Prostate gland (tissue), 2 donors: ENCODE measurements at regions not wholly inside any gene's neighbourhood (a gene's known extent, or its start where the extent isn't known, plus 50 kb on each side); places are given as distances from the start of the nearest gene placed in this dataset.

Experiments used
- DNase-seq: peaks from one replicate; pipeline ENCODE4 v3.0.0-alpha.2; 2019; ENCODE audit warnings: low spot score
- H3K27ac ChIP-seq, 2 donors: fragments of 200-600 bp; sonication (generic); 2 replicates each; pipeline ENCODE4 v1.5.1; 2017 to 2019
- H3K27me3 ChIP-seq: fragments of 200-600 bp; sonication (generic); replicated peaks from 2 replicates; pipeline ENCODE4 v1.5.1; 2019; ENCODE audit not compliant: insufficient read depth
- H3K36me3 ChIP-seq, 2 donors: fragments of 200-600 bp; sonication (generic); 1 replicate in 1 of 2; 2 replicates in 1 of 2; pipeline versions ENCODE4 v1.5.1 to v1.8.1; 2017 to 2019
- H3K4me1 ChIP-seq: fragments of 200-600 bp; sonication (generic); replicated peaks from 2 replicates; pipeline ENCODE4 v1.5.1; 2019
- H3K4me3 ChIP-seq, 2 donors: fragments of 200-600 bp; sonication (generic); 2 replicates each; pipeline ENCODE4 v1.5.1; 2017 to 2019
- H3K9me3 ChIP-seq: fragments of 200-600 bp; sonication (generic); 2 replicates; pipeline ENCODE4 v1.5.1; 2017
- POLR2A ChIP-seq: fragments of 450-650 bp; IDR thresholded peaks from one replicate; pipeline ENCODE4 v1.6.1; 2016; ENCODE audit warnings: antibody characterized with exemption, mild to moderate bottlenecking
- POLR2AphosphoS5 ChIP-seq: sonication (generic); formaldehyde crosslinking; IDR thresholded peaks from one replicate; pipeline ENCODE4 v1.6.1; 2017; ENCODE audit warnings: antibody characterized with exemption
- WGBS: methylation state at CpG from one replicate; pipeline ENCODE4 v1.1.5; 2018; 5-methylcytosine and 5-hydroxymethylcytosine counted together
- intact Hi-C: fragments of 100-400 bp; cut with DNase I; formaldehyde crosslinking; loops from one replicate; pipeline ENCODE4 v1.14.2; 2022
- TF ChIP-seq, protein P1 (sequence below), 4 experiments: fragments of 200-600 bp in 2 of 4; fragments of 450-650 bp in 2 of 4; sonication (generic) in 2 of 4; IDR thresholded peaks; 1 replicate in 3 of 4; 2 replicates in 1 of 4; pipeline ENCODE4 v1.5.1; 2016 to 2019; ENCODE audit warnings: antibody characterized with exemption in 4 of 4, mild to moderate bottlenecking in 2 of 4, moderate library complexity in 2 of 4

DNA sequence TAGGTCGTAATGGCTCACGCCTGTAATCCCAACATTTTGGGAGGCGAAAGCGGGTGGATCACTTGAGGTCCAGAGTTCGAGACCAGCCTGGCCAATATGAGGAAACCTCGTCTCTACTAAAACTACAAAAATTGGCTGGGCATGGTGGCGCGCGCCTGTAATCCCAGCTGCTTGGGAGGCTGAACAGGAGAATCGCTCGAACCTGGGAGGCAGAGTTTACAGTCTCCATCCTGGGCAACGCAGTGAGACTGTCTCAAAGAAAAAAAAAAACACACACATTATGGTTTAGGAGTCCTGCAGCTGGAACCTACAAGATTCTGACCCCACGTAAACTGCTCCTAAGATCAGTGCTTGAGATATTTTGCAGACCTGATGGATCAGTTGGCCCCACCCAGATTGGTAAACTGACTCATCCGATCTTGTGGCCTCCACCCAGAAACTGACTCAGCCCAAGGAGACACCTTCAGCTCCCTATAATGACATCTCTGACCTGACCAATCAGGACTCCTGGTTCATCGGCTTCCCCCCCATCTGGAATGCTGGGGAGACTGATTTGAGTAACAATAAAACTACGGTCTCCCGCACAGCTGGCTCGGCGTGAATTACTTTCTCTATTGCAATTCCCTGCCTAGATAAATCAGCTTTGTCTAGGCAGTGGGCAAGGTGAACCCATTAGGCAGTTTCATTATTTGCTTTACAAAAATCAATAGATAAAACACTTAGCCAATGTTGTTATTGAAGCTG is 96.2 kb upstream of the BTN3A2 start:
- TF ChIP-seq POLR2AphosphoS5 (no peak), POLR2A (no peak)
- TF ChIP-seq, protein P1, sequence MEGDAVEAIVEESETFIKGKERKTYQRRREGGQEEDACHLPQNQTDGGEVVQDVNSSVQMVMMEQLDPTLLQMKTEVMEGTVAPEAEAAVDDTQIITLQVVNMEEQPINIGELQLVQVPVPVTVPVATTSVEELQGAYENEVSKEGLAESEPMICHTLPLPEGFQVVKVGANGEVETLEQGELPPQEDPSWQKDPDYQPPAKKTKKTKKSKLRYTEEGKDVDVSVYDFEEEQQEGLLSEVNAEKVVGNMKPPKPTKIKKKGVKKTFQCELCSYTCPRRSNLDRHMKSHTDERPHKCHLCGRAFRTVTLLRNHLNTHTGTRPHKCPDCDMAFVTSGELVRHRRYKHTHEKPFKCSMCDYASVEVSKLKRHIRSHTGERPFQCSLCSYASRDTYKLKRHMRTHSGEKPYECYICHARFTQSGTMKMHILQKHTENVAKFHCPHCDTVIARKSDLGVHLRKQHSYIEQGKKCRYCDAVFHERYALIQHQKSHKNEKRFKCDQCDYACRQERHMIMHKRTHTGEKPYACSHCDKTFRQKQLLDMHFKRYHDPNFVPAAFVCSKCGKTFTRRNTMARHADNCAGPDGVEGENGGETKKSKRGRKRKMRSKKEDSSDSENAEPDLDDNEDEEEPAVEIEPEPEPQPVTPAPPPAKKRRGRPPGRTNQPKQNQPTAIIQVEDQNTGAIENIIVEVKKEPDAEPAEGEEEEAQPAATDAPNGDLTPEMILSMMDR (IDR thresholded peaks at IDR 0.05): no peak
- 72% methylated on average over 19 of the region's 19 CpGs for WGBS
- Histone ChIP-seq H3K4me1 (no peaks in the 10 kb centered on the region), H3K27me3 (no peaks in the 10 kb centered on the region), H3K36me3 (no peaks in the 10 kb centered on the region), H3K4me3 (no peak overlapping the region), H3K27ac (no peak overlapping the region), H3K9me3 (no peaks in the 10 kb centered on the region)
- intact Hi-C loops: no loop called here
- no peak for DNase-seq

DNA sequence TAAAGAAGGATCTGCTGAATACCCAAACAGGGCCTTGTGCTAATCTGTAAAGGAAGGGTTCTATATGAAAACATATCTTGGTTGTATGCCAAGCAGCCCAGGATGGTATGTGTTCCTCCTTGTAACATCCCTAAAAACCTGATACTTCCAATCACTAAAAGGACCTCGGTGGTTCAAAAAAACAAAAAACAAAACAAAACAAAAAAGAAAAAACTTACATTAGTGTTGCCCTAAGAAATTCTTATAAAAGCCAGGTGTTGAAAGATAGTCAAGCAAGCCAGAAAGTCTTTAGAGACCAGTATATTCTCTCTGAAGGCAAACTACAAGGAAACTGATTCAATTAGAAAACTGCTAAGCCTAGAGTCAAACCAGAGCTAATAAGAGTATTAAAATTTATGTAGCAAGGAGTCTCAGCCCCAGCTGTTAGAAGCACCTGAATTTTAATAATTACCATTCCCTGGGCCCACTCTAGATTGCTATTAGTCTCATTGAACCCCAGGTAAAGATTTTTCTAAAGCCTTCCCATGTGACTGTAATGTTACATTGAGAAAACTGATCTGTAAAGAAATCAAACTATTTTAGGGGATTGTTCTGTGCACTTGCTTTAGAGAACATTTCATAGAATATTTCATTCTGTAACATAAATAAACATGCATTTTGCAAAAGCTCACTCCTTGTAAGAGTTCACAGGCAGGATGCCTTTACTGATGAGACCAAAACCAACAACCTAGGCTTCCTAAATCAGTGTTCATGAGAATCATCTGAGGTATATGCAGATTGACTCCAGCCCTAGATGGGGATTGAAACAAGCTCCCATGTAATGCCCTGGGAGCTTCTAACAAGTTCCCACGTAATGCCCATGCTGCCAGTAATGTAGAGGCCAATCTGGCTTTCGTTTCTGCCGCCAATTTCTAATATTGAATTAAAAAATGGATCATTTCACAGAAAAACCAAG is 95.2 kb upstream of the BTN3A2 start:
- TF ChIP-seq POLR2A: no peak
- Histone ChIP-seq H3K4me3 (no peak overlapping the region), H3K27ac (no peak overlapping the region), H3K9me3 (no peaks in the 10 kb centered on the region), H3K27me3 (no peaks in the 10 kb centered on the region), H3K36me3 (no peaks in the 10 kb centered on the region), H3K4me1 (no peaks in the 10 kb centered on the region)
- intact Hi-C loops: loop anchor here (5.0 kb wide), 1 partner anchor 48 kb away; no protein-coding TSS in a partner anchor
- DNase-seq: no peak
- 24% methylated on average over 4 of the region's 4 CpGs for WGBS

DNA sequence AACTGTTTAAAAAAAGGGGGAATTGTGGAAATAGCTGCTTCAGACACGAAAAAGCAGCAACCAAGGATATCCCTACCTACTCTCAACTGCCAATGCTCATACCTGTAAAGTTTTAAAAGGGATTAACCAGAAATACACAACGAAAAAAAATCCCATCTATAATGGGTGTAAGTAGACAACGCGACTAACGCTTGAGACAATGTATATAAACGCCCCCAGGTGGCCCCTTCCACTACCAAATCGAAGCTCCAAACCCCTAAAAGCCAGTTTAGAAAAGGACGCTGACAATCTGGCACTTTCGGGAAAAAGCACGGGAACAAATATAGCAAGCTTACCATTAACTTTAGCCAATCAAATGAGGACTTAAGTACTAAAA is 94.5 kb upstream of the BTN3A2 start:
- no peak overlapping the region for H3K4me3 ChIP-seq
- no peak overlapping the region for H3K27ac ChIP-seq
- WGBS: 27% methylated on average over 10 of the region's 10 CpGs
- H3K4me1 ChIP-seq: no peaks in the 10 kb centered on the region
- TF ChIP-seq POLR2AphosphoS5 (no peak), POLR2A (no peak)
- TF ChIP-seq, protein P1 (IDR thresholded peaks at IDR 0.05): no peak
- H3K9me3 ChIP-seq: no peaks in the 10 kb centered on the region
- H3K36me3 ChIP-seq: no peaks in the 10 kb centered on the region
- intact Hi-C loops: loop anchor here (5.0 kb wide), 1 partner anchor 48 kb away; no protein-coding TSS in a partner anchor
- H3K27me3 ChIP-seq: no peaks in the 10 kb centered on the region
- DNase-seq: no peak

DNA sequence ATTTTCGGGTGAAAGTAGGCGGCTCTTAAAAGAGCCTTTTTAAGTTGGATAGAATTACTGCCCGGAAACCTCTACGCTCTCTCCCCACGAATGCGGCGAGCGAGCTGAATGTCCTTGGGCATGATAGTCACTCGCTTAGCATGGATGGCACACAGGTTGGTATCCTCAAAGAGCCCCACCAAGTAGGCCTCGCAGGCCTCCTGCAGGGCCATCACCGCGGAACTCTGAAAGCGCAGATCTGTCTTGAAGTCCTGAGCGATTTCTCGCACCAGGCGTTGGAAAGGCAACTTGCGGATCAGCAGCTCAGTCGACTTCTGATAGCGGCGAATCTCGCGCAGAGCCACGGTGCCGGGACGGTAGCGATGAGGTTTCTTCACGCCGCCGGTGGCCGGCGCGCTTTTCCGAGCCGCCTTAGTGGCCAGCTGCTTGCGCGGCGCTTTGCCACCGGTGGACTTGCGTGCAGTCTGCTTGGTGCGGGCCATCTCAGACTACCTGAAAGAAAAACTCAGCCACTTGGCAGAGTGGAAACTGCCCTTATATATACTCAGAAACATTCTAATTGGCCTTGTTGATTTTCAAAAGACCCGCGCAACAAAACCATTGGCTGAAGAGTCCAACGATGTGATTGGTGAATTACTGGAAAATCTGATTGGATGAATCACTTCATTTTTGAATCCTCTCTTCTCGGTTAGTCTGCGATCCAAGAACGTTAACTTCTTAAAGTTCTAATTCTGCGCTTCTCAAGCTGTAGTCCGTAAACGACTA is 93.9 kb upstream of the BTN3A2 start:
- H3K9me3 ChIP-seq: no peaks in the 10 kb centered on the region
- no peaks in the 10 kb centered on the region for H3K27me3 ChIP-seq
- H3K27ac ChIP-seq: peak overlapping the region; percentile 86 to 89
- H3K4me3 ChIP-seq: peak overlapping the region in 1 of 2 donors; percentile 36
- peak; percentile 59 for DNase-seq
- no peaks in the 10 kb centered on the region for H3K36me3 ChIP-seq
- peak; percentile 58 for TF ChIP-seq POLR2AphosphoS5
- peak; percentile 19 for TF ChIP-seq POLR2A
- TF ChIP-seq, protein P1 (IDR thresholded peaks at IDR 0.05): no peak
- H3K4me1 ChIP-seq: no peaks in the 10 kb centered on the region
- intact Hi-C loops: loop anchor here (5.0 kb wide), 1 partner anchor 49 kb away; no protein-coding TSS in a partner anchor
- 4% methylated on average over 49 of the region's 49 CpGs for WGBS

DNA sequence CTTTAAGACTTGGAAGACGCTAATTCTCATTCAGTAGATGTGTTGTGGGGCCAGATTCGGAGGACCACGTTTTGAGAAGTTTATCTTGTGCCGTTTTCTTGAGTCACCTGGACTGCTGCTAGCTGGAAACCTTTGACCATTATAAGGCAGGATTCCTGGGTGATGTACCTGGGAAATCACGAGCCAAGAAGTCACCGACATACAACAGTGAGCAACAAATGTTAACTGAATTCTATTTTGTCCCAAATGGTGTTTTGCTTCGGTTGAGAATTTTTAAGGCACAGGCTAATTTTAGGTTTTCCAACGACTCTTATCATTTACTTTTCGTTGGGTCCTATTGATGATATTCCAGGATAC is 93.4 kb upstream of the BTN3A2 start:
- Histone ChIP-seq H3K27ac (peak overlapping the region; percentile 86 to 89), H3K4me3 (peak overlapping the region in 1 of 2 donors; percentile 36), H3K36me3 (no peaks in the 10 kb centered on the region), H3K9me3 (no peaks in the 10 kb centered on the region), H3K4me1 (no peaks in the 10 kb centered on the region), H3K27me3 (no peaks in the 10 kb centered on the region)
- no peak for DNase-seq
- TF ChIP-seq, protein P1 (IDR thresholded peaks at IDR 0.05): no peak
- no peak for TF ChIP-seq POLR2AphosphoS5
- WGBS: 2% methylated on average over 9 of the region's 9 CpGs
- intact Hi-C loops: loop anchor here (5.0 kb wide), 1 partner anchor 49 kb away; no protein-coding TSS in a partner anchor
